Stimulated activated CD4-positive, alpha-beta T cell treated with anti-CD3 and anti-CD28 coated beads, TNF-alpha, amount 100 ng/mL, for 24 hours (primary cell): ENCODE measurements at regions not wholly inside any gene's neighbourhood (a gene's known extent, or its start where the extent isn't known, plus 50 kb on each side); places are given as distances from the start of the nearest gene placed in this dataset.

Source experiments
- DNase-seq, 3 experiments: peaks; one replicate each; pipeline ENCODE4 v3.0.0-alpha.2; 2020; ENCODE audit warnings: low read depth in 3 of 3

- no peak for DNase-seq
These were observed 517.1 kb upstream of the CCDC54 start for GRCh38 chr3:106860182-106860581.

- no peak for DNase-seq
These were observed 515.2 kb upstream of the CCDC54 start for GRCh38 chr3:106862067-106862466.

- DNase-seq: no peak
These were observed 499.6 kb upstream of the CCDC54 start for GRCh38 chr3:106877627-106878026.

GRCh38 chr3:106880206-106880605 is 497.0 kb upstream of the CCDC54 start:
- DNase-seq: no peak

GRCh38 chr3:106881186-106881585 is 496.1 kb upstream of the CCDC54 start:
- DNase-seq: no peak

GRCh38 chr3:106882297-106882696 is 494.9 kb upstream of the CCDC54 start:
- DNase-seq: no peak

GRCh38 chr3:106906074-106906473 is 471.2 kb upstream of the CCDC54 start:
- no peak for DNase-seq

GRCh38 chr3:106908181-106908938 is 468.9 kb upstream of the CCDC54 start:
- DNase-seq: no peak

- no peak for DNase-seq
These were observed 464.0 kb upstream of the CCDC54 start for GRCh38 chr3:106913111-106913698.

- DNase-seq: no peak
These were observed 463.3 kb upstream of the CCDC54 start for GRCh38 chr3:106913966-106914365.

- DNase-seq: no peak
These were observed 456.6 kb upstream of the CCDC54 start for GRCh38 chr3:106920609-106921008.

GRCh38 chr3:106929081-106929480 is 448.2 kb upstream of the CCDC54 start:
- DNase-seq: no peak

GRCh38 chr3:106930086-106930485 is 447.2 kb upstream of the CCDC54 start:
- no peak for DNase-seq

GRCh38 chr3:106931904-106932303 is 445.3 kb upstream of the CCDC54 start:
- DNase-seq: no peak

- no peak for DNase-seq
These were observed 440.9 kb upstream of the CCDC54 start for GRCh38 chr3:106936337-106936736.

- DNase-seq: no peak
These were observed 435.2 kb upstream of the CCDC54 start for GRCh38 chr3:106942051-106942450.

- DNase-seq: no peak
These were observed 434.2 kb upstream of the CCDC54 start for GRCh38 chr3:106943071-106943470.

GRCh38 chr3:106945435-106945834 is 431.8 kb upstream of the CCDC54 start:
- no peak for DNase-seq

GRCh38 chr3:106946866-106947265 is 430.4 kb upstream of the CCDC54 start:
- DNase-seq: no peak

- no peak for DNase-seq
These were observed 420.2 kb upstream of the CCDC54 start for GRCh38 chr3:106957029-106957428.

GRCh38 chr3:106962993-106963392 is 414.2 kb upstream of the CCDC54 start:
- DNase-seq: no peak

- DNase-seq: no peak
These were observed 413.8 kb upstream of the CCDC54 start for GRCh38 chr3:106963442-106963841.

GRCh38 chr3:106965307-106965706 is 411.9 kb upstream of the CCDC54 start:
- DNase-seq: no peak

GRCh38 chr3:106969596-106969995 is 407.6 kb upstream of the CCDC54 start:
- DNase-seq: no peak
